A549 (cell line): ENCODE measurements at regions not wholly inside any gene's neighbourhood (a gene's known extent, or its start where the extent isn't known, plus 50 kb on each side); places are given as distances from the start of the nearest gene placed in this dataset.

Experiments used
- ATAC-seq, 2 experiments: fragments of 200-7000 bp in 1 of 2; fragments of >200 bp in 1 of 2; cut with Nextera tagmentation in 1 of 2; cut with Tn5 transposase in 1 of 2; 3 replicates each; pipeline versions ENCODE4 v1.8.0 to v1.9.1; 2018 to 2020; ENCODE audit warnings: mild to moderate bottlenecking in 1 of 2, moderate library complexity in 1 of 2
- CTCF ChIA-PET: fragments of 300-600 bp; sonication (Branson Sonifier 250); formaldehyde crosslinking; extraction: SDS; loops from one replicate; lab custom pipeline; 2021; ENCODE audit warnings: antibody characterized with exemption, inconsistent platforms; lab: Yijun Ruan, JAX
- POLR2A ChIA-PET: fragments of 350-600 bp; formaldehyde crosslinking; extraction: SDS; loops from one replicate; lab custom pipeline; 2021; ENCODE audit warnings: antibody characterized with exemption, inconsistent platforms; lab: Yijun Ruan, JAX
- DNase-seq, 2 experiments: peaks; one replicate each; pipeline versions ENCODE4 v3.0.0 to v3.0.0-alpha.2; 2011 to 2016; ENCODE audit warnings: low read depth in 1 of 2, low spot score in 1 of 2
- FAIRE-seq: peaks from 2 replicates; lab custom pipeline; 2011; peaks lifted over from hg19 to GRCh38; lab: Jason Lieb, UNC
- H3K27ac ChIP-seq, 2 experiments: fragments of >200 bp; sonication (Bioruptor Twin); formaldehyde crosslinking; 3 replicates each; pipeline ENCODE4 v1.5.1; 2016 to 2017
- H3K4me1 ChIP-seq: fragments of >200 bp; sonication (Bioruptor Twin); formaldehyde crosslinking; 3 replicates; pipeline ENCODE4 v1.6.1; 2016
- H3K4me2 ChIP-seq: fragments of >200 bp; sonication (Bioruptor Twin); formaldehyde crosslinking; 3 replicates; pipeline ENCODE4 v1.6.1; 2016
- H3K4me3 ChIP-seq: fragments of >200 bp; sonication (Bioruptor Twin); formaldehyde crosslinking; 3 replicates; pipeline ENCODE4 v1.5.1; 2016
- H3K9me3 ChIP-seq: fragments of >200 bp; sonication (Bioruptor Twin); formaldehyde crosslinking; 3 replicates; pipeline ENCODE4 v1.6.1; 2016
- ATOH8 ChIP-seq: fragments of 250-450 bp; sonication (Bioruptor Pico); IDR thresholded peaks from 2 replicates; pipeline ENCODE4 v1.5.0; 2020; ENCODE audit warnings: low read depth, mild to moderate bottlenecking, moderate library complexity
- CHD4 ChIP-seq: fragments of 200-600 bp; sonication (generic); IDR thresholded peaks from 2 replicates; pipeline ENCODE4 v1.6.1; 2016; ENCODE audit warnings: antibody characterized with exemption, mild to moderate bottlenecking, borderline replicate concordance
- CTCF ChIP-seq: fragments of >200 bp; sonication (Bioruptor Twin); formaldehyde crosslinking; IDR thresholded peaks from 3 replicates; pipeline ENCODE4 v1.5.1; 2016
- E2F6 ChIP-seq: IDR thresholded peaks from 2 replicates; pipeline ENCODE4 v1.6.1; 2012; ENCODE audit warnings: low read depth, borderline replicate concordance
- EHF ChIP-seq: fragments of 250-450 bp; sonication (Bioruptor Pico); IDR thresholded peaks from 2 replicates; pipeline ENCODE4 v1.5.0; 2020; ENCODE audit warnings: mild to moderate bottlenecking
- EHMT2 ChIP-seq: fragments of 200-600 bp; sonication (generic); IDR thresholded peaks from 2 replicates; pipeline ENCODE4 v1.6.1; 2016; ENCODE audit warnings: antibody characterized with exemption, low read depth, mild to moderate bottlenecking, moderate library complexity
- ESRRA ChIP-seq: fragments of 150-350 bp; IDR thresholded peaks from 2 replicates; pipeline ENCODE4 v1.6.1; 2014; ENCODE audit warnings: mild to moderate bottlenecking, low read length, borderline replicate concordance
- FOXS1 ChIP-seq: fragments of 250-450 bp; sonication (Bioruptor Pico); IDR thresholded peaks from 2 replicates; pipeline ENCODE4 v1.5.0; 2020; ENCODE audit warnings: mild to moderate bottlenecking, moderate library complexity
- GATA3 ChIP-seq: IDR thresholded peaks from 2 replicates; pipeline ENCODE4 v1.6.1; 2012; ENCODE audit warnings: borderline replicate concordance
- HOXB13 ChIP-seq: fragments of 250-450 bp; sonication (Bioruptor Pico); IDR thresholded peaks from 2 replicates; pipeline ENCODE4 v1.5.0; 2020; ENCODE audit warnings: low read depth, mild to moderate bottlenecking, moderate library complexity
- HOXB5 ChIP-seq: fragments of 250-450 bp; sonication (Bioruptor Pico); IDR thresholded peaks from 2 replicates; pipeline ENCODE4 v1.5.0; 2020; ENCODE audit warnings: mild to moderate bottlenecking, moderate library complexity
- JUN ChIP-seq, 2 experiments: fragments of >200 bp; sonication (Bioruptor Twin); formaldehyde crosslinking; IDR thresholded peaks; 2 replicates in 1 of 2; 3 replicates in 1 of 2; pipeline ENCODE4 v1.6.1; 2016 to 2017
- JUNB ChIP-seq: fragments of >200 bp; sonication (Bioruptor Twin); formaldehyde crosslinking; IDR thresholded peaks from 2 replicates; pipeline ENCODE4 v1.6.1; 2016
- KDM5A ChIP-seq: fragments of 200-600 bp; sonication (generic); IDR thresholded peaks from 2 replicates; pipeline ENCODE4 v1.6.1; 2016; ENCODE audit warnings: antibody characterized with exemption, mild to moderate bottlenecking
- MAFK ChIP-seq: fragments of 450-650 bp; IDR thresholded peaks from 2 replicates; pipeline ENCODE4 v1.6.1; 2014; ENCODE audit not compliant: partially characterized antibody
- MAZ ChIP-seq: fragments of 150-350 bp; IDR thresholded peaks from 2 replicates; pipeline ENCODE4 v1.6.1; 2014; ENCODE audit warnings: antibody characterized with exemption, low read depth, low read length, borderline replicate concordance
- NFE2L2 ChIP-seq: fragments of 150-350 bp; conservative IDR thresholded peaks from 2 replicates; pipeline ENCODE4 v1.6.1; 2014; ENCODE audit warnings: low read length
- PBX3 ChIP-seq: IDR thresholded peaks from 2 replicates; pipeline ENCODE4 v1.6.1; 2012
- RAD21 ChIP-seq, 2 experiments: fragments of >200 bp in 1 of 2; sonication (Bioruptor Twin) in 1 of 2; formaldehyde crosslinking in 1 of 2; IDR thresholded peaks in 1 of 2; conservative IDR thresholded peaks in 1 of 2; 2 replicates in 1 of 2; 3 replicates in 1 of 2; pipeline ENCODE4 v1.6.1; 2012 to 2018; ENCODE audit warnings: inconsistent platforms in 1 of 2
- TP53 ChIP-seq: fragments of 250-450 bp; sonication (Bioruptor Pico); IDR thresholded peaks from 2 replicates; pipeline ENCODE4 v1.5.0; 2021; ENCODE audit warnings: mild to moderate bottlenecking, moderate library complexity
- USF2 ChIP-seq: fragments of 450-650 bp; IDR thresholded peaks from 2 replicates; pipeline ENCODE4 v1.6.1; 2014; ENCODE audit warnings: antibody characterized with exemption
- ZFP36 ChIP-seq: fragments of 450-650 bp; IDR thresholded peaks from 2 replicates; pipeline ENCODE4 v1.6.1; 2014; ENCODE audit warnings: borderline replicate concordance; ENCODE audit not compliant: partially characterized antibody
- WGBS: methylation state at CpG from one replicate; pipeline ENCODE4 v1.1.6; 2017; ENCODE audit errors: missing lambda C conversion rate; 5-methylcytosine and 5-hydroxymethylcytosine counted together

GRCh38 chr7:79787096-79787495 is 333.6 kb upstream of the MAGI2 start:
- Histone ChIP-seq H3K4me1 (no peaks in the 10 kb centered on the region), H3K4me2 (no peak overlapping the region), H3K4me3 (no peak overlapping the region), H3K9me3 (no peaks in the 10 kb centered on the region), H3K27ac (no peak overlapping the region)
- ChIA-PET CTCF (no interaction called here), POLR2A (no interaction called here)
- WGBS, result 16% methylated on average over 2 of the region's 2 CpGs
- FAIRE-seq (no peak), DNase-seq (no peak), ATAC-seq (no peak)
- TF ChIP-seq CHD4 (no peak), MAZ (no peak), EHF (no peak), MAFK (no peak), USF2 (no peak), E2F6 (no peak), EHMT2 (no peak), CTCF (no peak)

GRCh38 chr7:79786187-79786586 is 332.7 kb upstream of the MAGI2 start:
- WGBS, result 60% methylated on average over 5 of the region's 5 CpGs
- no peak overlapping the region for H3K4me2 ChIP-seq
- H3K27ac ChIP-seq, result no peak overlapping the region
- POLR2A ChIA-PET, result no interaction called here
- TF ChIP-seq KDM5A (no peak), NFE2L2 (no peak), MAZ (no peak), ATOH8 (CRISPR knock-in tag) (no peak), FOXS1 (CRISPR knock-in tag) (no peak), PBX3 (no peak), ESRRA (no peak), JUNB (no peak), TP53 (CRISPR knock-in tag) (no peak), E2F6 (no peak), HOXB5 (CRISPR knock-in tag) (no peak), RAD21 (conservative IDR thresholded peaks at IDR 0.05 in 1 of 2, IDR thresholded peaks at IDR 0.05 in 1 of 2) (no peak), GATA3 (no peak), ZFP36 (no peak), JUN (IDR thresholded peaks at IDR 0.05) (no peak), HOXB13 (CRISPR knock-in tag) (no peak)
- FAIRE-seq, result no peak
- H3K4me3 ChIP-seq, result no peak overlapping the region
- no peak for DNase-seq
- H3K4me1 ChIP-seq, result no peaks in the 10 kb centered on the region
- CTCF ChIA-PET, result no interaction called here
- ATAC-seq, result no peak
- no peaks in the 10 kb centered on the region for H3K9me3 ChIP-seq
